Gastroesophageal sphincter (tissue), 4 donors: ENCODE measurements at regions not wholly inside any gene's neighbourhood (a gene's known extent, or its start where the extent isn't known, plus 50 kb on each side); places are given as distances from the start of the nearest gene placed in this dataset.

ENCODE experiments used
- ATAC-seq: fragments of 150-250 bp; one replicate; pipeline ENCODE4 v1.9.1; 2016; ENCODE audit warnings: mild to moderate bottlenecking, moderate library complexity
- H3K27ac ChIP-seq, 4 donors: fragments of 200-600 bp; sonication (generic) in 3 of 4; 1 replicate in 3 of 4; 2 replicates in 1 of 4; pipeline ENCODE4 v1.5.1; 2016 to 2019
- H3K27me3 ChIP-seq: fragments of 200-600 bp; sonication (generic); one replicate; pipeline ENCODE4 v1.5.1; 2019
- H3K36me3 ChIP-seq, 2 donors: fragments of 200-600 bp; sonication (generic); one replicate each; pipeline ENCODE4 v1.5.1; 2019; ENCODE audit warnings: control low read depth in 1 of 2
- H3K4me1 ChIP-seq, 3 donors: fragments of 200-600 bp; sonication (generic); 1 replicate in 2 of 3; 2 replicates in 1 of 3; pipeline ENCODE4 v1.5.1; 2016 to 2019; ENCODE audit warnings: control low read depth in 2 of 3
- H3K4me3 ChIP-seq, 2 donors: fragments of 200-600 bp; sonication (generic); one replicate each; pipeline ENCODE4 v1.5.1; 2019; ENCODE audit warnings: mild to moderate bottlenecking in 1 of 2, moderate library complexity in 1 of 2
- H3K9me3 ChIP-seq, 3 donors: fragments of 200-600 bp; sonication (generic); one replicate each; pipeline ENCODE4 v1.5.1; 2017 to 2019; ENCODE audit warnings: control low read depth in 2 of 3
- EP300 ChIP-seq: sonication (generic); formaldehyde crosslinking; IDR thresholded peaks from one replicate; pipeline ENCODE4 v1.6.1; 2017; ENCODE audit warnings: antibody characterized with exemption, mild to moderate bottlenecking
- POLR2A ChIP-seq, 2 donors: fragments of 450-650 bp; IDR thresholded peaks; one replicate each; pipeline ENCODE4 v1.6.1; 2017; ENCODE audit warnings: antibody characterized with exemption in 2 of 2, mild to moderate bottlenecking in 2 of 2, moderate library complexity in 1 of 2
- POLR2AphosphoS5 ChIP-seq: sonication (generic); formaldehyde crosslinking; IDR thresholded peaks from one replicate; pipeline ENCODE4 v1.6.1; 2017; ENCODE audit warnings: antibody characterized with exemption
- WGBS, 2 donors: methylation state at CpG; one replicate each; pipeline ENCODE4 v1.1.5; 2018; ENCODE audit warnings: low coverage in 1 of 2; 5-methylcytosine and 5-hydroxymethylcytosine counted together
- TF ChIP-seq, protein P1 (sequence below), 4 experiments: fragments of 200-600 bp in 2 of 4; fragments of 450-650 bp in 2 of 4; sonication (generic) in 1 of 4; IDR thresholded peaks; one replicate each; pipeline ENCODE4 v1.5.1; 2017 to 2019; ENCODE audit warnings: antibody characterized with exemption in 4 of 4, mild to moderate bottlenecking in 2 of 4, moderate library complexity in 2 of 4

DNA sequence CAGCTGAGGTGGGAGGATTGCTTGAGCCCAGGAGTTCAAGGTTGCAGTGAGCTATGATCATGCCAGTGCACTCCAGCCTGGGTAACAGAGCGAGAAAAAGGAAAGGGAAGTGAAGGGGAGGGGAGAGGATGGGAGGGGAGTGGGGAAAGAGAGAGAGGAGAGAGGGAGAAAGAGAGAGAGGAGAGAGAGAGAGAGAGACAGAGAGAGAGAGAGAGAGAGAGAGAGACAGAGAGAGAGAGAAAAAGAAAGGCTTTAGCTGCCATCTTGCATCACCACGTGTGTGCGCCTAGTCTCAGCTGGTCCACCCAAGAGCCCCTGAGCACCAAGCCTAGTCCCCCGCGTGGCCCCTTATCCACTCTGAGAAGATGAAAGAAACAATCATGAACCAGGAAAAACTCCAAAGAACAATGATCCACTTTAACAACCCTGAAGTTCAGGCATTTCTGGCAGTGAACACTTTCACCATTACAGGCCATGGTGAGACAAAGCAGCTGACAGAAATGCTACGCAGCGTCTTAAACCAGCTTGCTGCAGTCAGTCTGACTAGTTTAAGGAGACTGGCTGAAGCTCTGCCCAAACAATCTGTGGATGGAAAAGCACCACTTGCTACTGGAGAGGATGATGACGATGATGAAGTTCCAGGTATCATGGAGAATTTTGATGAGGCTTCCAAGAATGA, 115.5 kb upstream of the CDC42BPA start:
- TF ChIP-seq, protein P1, sequence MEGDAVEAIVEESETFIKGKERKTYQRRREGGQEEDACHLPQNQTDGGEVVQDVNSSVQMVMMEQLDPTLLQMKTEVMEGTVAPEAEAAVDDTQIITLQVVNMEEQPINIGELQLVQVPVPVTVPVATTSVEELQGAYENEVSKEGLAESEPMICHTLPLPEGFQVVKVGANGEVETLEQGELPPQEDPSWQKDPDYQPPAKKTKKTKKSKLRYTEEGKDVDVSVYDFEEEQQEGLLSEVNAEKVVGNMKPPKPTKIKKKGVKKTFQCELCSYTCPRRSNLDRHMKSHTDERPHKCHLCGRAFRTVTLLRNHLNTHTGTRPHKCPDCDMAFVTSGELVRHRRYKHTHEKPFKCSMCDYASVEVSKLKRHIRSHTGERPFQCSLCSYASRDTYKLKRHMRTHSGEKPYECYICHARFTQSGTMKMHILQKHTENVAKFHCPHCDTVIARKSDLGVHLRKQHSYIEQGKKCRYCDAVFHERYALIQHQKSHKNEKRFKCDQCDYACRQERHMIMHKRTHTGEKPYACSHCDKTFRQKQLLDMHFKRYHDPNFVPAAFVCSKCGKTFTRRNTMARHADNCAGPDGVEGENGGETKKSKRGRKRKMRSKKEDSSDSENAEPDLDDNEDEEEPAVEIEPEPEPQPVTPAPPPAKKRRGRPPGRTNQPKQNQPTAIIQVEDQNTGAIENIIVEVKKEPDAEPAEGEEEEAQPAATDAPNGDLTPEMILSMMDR (IDR thresholded peaks at IDR 0.05), result no peak
- TF ChIP-seq EP300 (no peak), POLR2AphosphoS5 (no peak), POLR2A (IDR thresholded peaks at IDR 0.05) (no peak)
- Histone ChIP-seq H3K27ac (no peak overlapping the region), H3K4me1 (peaks cover 0 to 41% (median 5%) of the 10 kb centered on the region in 3 donors), H3K9me3 (no peaks in the 10 kb centered on the region), H3K4me3 (no peak overlapping the region), H3K36me3 (no peaks in the 10 kb centered on the region), H3K27me3 (no peaks in the 10 kb centered on the region)
- ATAC-seq, result no peak
- WGBS, 2 donors, result 81 to 85% methylated on average over 5 to 6 of the region's 8 CpGs

DNA sequence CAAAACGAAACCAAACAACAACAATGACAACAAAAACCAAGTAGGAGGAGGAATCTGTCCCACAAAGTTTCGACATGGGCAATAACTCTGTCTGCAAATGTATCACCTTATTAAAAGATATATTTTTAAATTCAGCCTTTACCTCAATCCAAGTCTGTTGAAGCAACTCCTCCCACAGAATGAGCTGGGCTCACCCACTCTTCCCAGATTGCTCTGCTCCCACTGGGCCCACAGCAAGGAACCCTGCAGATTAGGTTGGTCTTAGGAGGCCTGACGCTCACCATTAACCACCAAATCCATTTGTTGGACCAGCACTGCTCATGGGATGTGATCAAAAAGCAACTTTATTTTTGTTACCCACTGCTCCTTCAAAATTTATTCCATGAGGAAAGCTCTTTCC, 114.7 kb upstream of the CDC42BPA start:
- Histone ChIP-seq H3K4me3 (no peak overlapping the region), H3K27me3 (no peaks in the 10 kb centered on the region), H3K36me3 (no peaks in the 10 kb centered on the region), H3K27ac (no peak overlapping the region), H3K4me1 (peaks cover 0 to 48% (median 5%) of the 10 kb centered on the region in 3 donors), H3K9me3 (no peaks in the 10 kb centered on the region)
- 88 to 100% methylated on average over 1 to 2 of the region's 3 CpGs for WGBS, 2 donors
- ATAC-seq, result no peak
- TF ChIP-seq POLR2A (IDR thresholded peaks at IDR 0.05) (no peak), EP300 (no peak), POLR2AphosphoS5 (no peak)
- TF ChIP-seq, protein P1 (IDR thresholded peaks at IDR 0.05), result no peak

DNA sequence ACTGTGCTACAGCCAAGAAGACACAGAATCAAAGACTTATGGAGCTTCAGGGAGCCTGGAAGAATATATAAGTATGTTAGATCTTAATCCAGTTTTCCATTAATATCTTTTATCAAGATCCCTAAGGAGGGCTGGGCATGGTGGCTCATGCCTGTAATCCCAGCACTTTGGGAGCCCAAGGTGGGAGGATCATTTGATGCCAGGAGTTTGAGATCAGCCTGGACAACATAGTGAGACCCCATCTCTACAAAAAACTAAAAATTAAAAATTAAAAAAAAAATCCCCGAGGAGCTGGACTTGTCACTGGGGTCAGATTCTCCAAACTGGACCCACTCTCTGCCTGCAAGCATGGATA, 113.9 kb upstream of the CDC42BPA start:
- Histone ChIP-seq H3K27me3 (no peaks in the 10 kb centered on the region), H3K4me1 (peaks cover 0 to 40% (median 5%) of the 10 kb centered on the region in 3 donors), H3K9me3 (no peaks in the 10 kb centered on the region), H3K4me3 (no peak overlapping the region), H3K36me3 (no peaks in the 10 kb centered on the region), H3K27ac (no peak overlapping the region)
- no peak for ATAC-seq
- WGBS, 2 donors, result 93 to 100% methylated on average over 1 of the region's 1 CpG
- TF ChIP-seq POLR2AphosphoS5 (no peak), EP300 (no peak), POLR2A (IDR thresholded peaks at IDR 0.05) (no peak)
- TF ChIP-seq, protein P1 (IDR thresholded peaks at IDR 0.05), result no peak

DNA sequence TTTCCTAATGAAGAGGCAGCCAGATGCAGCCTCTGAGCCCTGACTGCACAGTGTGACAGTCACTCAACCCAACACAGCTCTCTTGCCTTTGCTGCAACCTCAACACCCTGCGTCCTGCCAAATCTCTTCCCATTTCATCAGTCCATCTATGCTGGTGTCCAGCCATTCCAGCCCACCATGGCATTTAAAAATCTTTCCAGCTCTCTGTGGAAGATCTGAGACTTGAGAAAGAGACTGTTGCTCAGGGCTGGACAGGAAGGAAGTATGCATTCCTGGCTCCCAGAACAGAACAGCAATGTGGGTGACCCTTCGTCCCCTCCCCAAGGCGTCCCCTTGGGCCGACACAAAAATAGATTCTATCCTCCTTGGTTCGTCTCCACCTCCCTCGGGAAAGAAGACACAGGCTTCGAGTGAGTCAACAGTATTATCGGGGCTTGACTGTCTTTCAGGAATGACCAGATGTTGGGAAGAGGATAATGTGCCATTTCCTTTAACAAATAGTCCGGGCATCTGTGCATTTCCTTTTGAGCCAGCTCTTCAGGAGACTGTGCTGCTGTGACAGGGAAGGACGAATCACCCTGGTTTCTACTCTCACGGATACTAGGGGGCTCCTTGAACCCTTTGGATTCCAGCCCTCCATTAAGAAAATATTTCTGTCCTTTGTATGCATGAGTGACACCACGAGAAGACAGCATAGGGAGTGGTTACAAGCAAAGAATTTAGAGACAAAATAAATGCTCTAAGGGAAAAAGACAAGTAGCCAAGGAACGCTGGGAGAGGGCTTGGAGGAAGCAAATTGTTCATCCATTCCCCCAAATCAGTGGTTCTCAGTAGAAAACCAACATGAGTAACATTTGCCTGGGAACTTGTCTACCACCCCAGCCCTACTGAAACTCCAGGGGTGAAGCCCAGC, 111.4 kb upstream of the CDC42BPA start:
- H3K9me3 ChIP-seq, result no peaks in the 10 kb centered on the region
- no peaks in the 10 kb centered on the region for H3K27me3 ChIP-seq
- H3K36me3 ChIP-seq, result no peaks in the 10 kb centered on the region
- no peak overlapping the region for H3K4me3 ChIP-seq
- TF ChIP-seq, protein P1 (IDR thresholded peaks at IDR 0.05), result no peak
- TF ChIP-seq EP300 (no peak), POLR2A (IDR thresholded peaks at IDR 0.05) (no peak), POLR2AphosphoS5 (no peak)
- H3K27ac ChIP-seq, result peak overlapping the region in 2 of 4 donors; percentile 1 to 50
- peaks cover 0 to 37% (median 5%) of the 10 kb centered on the region in 3 donors for H3K4me1 ChIP-seq
- no peak for ATAC-seq
- WGBS, 2 donors, result 44 to 75% methylated on average over 1 to 12 of the region's 13 CpGs
